HepG2 (cell line): ENCODE measurements at regions not wholly inside any gene's neighbourhood (a gene's known extent, or its start where the extent isn't known, plus 50 kb on each side); places are given as distances from the start of the nearest gene placed in this dataset.

ENCODE experiments used
- CEBPB ChIP-seq: IDR thresholded peaks from 2 replicates; pipeline ENCODE4 v1.6.1; 2011; ENCODE audit warnings: low read depth, low read length, improper control_type of control experiment, borderline replicate concordance
- MAZ ChIP-seq, 2 experiments: sonication (generic) in 1 of 2; formaldehyde crosslinking in 1 of 2; IDR thresholded peaks; 2 replicates each; pipeline versions ENCODE4 v1.5.0 to v1.6.1; 2012 to 2020; ENCODE audit warnings: low read depth in 2 of 2, mild to moderate bottlenecking in 2 of 2, borderline replicate concordance in 1 of 2, improper control_type of control experiment in 1 of 2, low read length in 1 of 2, missing genetic modification reagents in 1 of 2, moderate library complexity in 1 of 2
- MXD4 ChIP-seq: IDR thresholded peaks from 2 replicates; pipeline ENCODE4 v1.6.1; 2016; ENCODE audit warnings: mild to moderate bottlenecking, missing biosample characterization, missing genetic modification reagents
- TCF12 ChIP-seq, 2 experiments: fragments of 450-650 bp in 1 of 2; sonication (generic) in 1 of 2; formaldehyde crosslinking in 1 of 2; IDR thresholded peaks; 2 replicates each; pipeline versions ENCODE4 v1.6.1 to v1.8.0; 2017 to 2022; ENCODE audit warnings: antibody characterized with exemption in 1 of 2, mild to moderate bottlenecking in 1 of 2, missing genetic modification reagents in 1 of 2, moderate library complexity in 1 of 2
- ZNF225 ChIP-seq: sonication (generic); formaldehyde crosslinking; IDR thresholded peaks from 2 replicates; pipeline ENCODE4 v1.4.0; 2020; ENCODE audit warnings: mild to moderate bottlenecking, missing genetic modification reagents
- TF ChIP-seq, protein P1 (sequence below): sonication (generic); formaldehyde crosslinking; IDR thresholded peaks from 2 replicates; pipeline ENCODE4 v1.5.0; 2020; ENCODE audit warnings: mild to moderate bottlenecking, missing genetic modification reagents, moderate library complexity

DNA sequence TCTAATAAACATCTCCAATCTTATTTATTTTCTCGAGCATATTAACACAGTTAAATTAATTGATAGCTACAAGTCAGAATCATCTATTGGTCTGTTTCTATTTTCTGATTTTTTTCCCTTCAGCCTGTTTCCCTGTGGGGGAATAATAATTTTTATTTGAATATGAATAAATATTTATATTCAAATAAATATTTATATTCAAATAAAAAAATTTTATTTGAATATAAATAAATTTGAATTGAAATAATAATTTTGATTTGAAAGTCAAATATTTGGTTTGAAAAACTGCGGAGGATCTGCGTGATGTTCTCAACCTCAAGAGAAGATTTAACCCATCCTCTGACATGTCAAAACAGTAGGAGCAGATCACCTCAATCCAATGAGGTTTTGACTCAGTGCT, 380.1 kb upstream of the MEIS2 start:
- no peak for TF ChIP-seq MAZ (IDR thresholded peaks at IDR 0.05; ENCODE audit: borderline replicate concordance, low read depth, low read length)
- no peak for TF ChIP-seq MAZ (CRISPR knock-in tag; IDR thresholded peaks at IDR 0.05; ENCODE audit: low read depth)
- no peak for TF ChIP-seq CEBPB
- TF ChIP-seq MXD4 (CRISPR knock-in tag): no peak
- TF ChIP-seq TCF12 (IDR thresholded peaks at IDR 0.05): no peak
- no peak for TF ChIP-seq TCF12 (CRISPR knock-in tag; IDR thresholded peaks at IDR 0.05)
- no peak for TF ChIP-seq ZNF225 (CRISPR knock-in tag)
- TF ChIP-seq, protein P1, sequence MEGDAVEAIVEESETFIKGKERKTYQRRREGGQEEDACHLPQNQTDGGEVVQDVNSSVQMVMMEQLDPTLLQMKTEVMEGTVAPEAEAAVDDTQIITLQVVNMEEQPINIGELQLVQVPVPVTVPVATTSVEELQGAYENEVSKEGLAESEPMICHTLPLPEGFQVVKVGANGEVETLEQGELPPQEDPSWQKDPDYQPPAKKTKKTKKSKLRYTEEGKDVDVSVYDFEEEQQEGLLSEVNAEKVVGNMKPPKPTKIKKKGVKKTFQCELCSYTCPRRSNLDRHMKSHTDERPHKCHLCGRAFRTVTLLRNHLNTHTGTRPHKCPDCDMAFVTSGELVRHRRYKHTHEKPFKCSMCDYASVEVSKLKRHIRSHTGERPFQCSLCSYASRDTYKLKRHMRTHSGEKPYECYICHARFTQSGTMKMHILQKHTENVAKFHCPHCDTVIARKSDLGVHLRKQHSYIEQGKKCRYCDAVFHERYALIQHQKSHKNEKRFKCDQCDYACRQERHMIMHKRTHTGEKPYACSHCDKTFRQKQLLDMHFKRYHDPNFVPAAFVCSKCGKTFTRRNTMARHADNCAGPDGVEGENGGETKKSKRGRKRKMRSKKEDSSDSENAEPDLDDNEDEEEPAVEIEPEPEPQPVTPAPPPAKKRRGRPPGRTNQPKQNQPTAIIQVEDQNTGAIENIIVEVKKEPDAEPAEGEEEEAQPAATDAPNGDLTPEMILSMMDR (CRISPR knock-in tag): no peak
